Heart right ventricle (tissue), 16 donors: ENCODE measurements at regions not wholly inside any gene's neighbourhood (a gene's known extent, or its start where the extent isn't known, plus 50 kb on each side); places are given as distances from the start of the nearest gene placed in this dataset.

Experiments used
- ATAC-seq, 8 donors: fragments of 200-7000 bp; cut with Tn5 transposase; one replicate each; pipeline ENCODE4 v1.9.1; 2020; ENCODE audit warnings: mild to moderate bottlenecking in 8 of 8, moderate library complexity in 8 of 8, moderate number of reproducible peaks in 1 of 8
- DNase-seq, 2 donors: peaks; one replicate each; pipeline ENCODE4 v3.0.0-alpha.2; 2020
- H3K27ac ChIP-seq, 10 donors: fragments of 200-600 bp; sonication (generic) in 2 of 10; one replicate each; pipeline versions ENCODE4 v1.5.0 to v1.8.0; 2020 to 2022; ENCODE audit warnings: mild to moderate bottlenecking in 3 of 10
- H3K27me3 ChIP-seq, 7 donors: fragments of 200-600 bp; one replicate each; pipeline ENCODE4 v1.8.0; 2021 to 2022; ENCODE audit warnings: mild to moderate bottlenecking in 2 of 7
- H3K36me3 ChIP-seq, 9 donors: fragments of 200-600 bp; sonication (generic) in 1 of 9; one replicate each; pipeline versions ENCODE4 v1.5.0 to v1.8.0; 2020 to 2022; ENCODE audit warnings: mild to moderate bottlenecking in 2 of 9
- H3K4me1 ChIP-seq, 9 donors: fragments of 200-600 bp; sonication (generic) in 1 of 9; one replicate each; pipeline versions ENCODE4 v1.5.0 to v1.8.0; 2020 to 2022; ENCODE audit warnings: mild to moderate bottlenecking in 4 of 9
- H3K4me3 ChIP-seq, 10 donors: fragments of 200-600 bp; sonication (generic) in 2 of 10; one replicate each; pipeline versions ENCODE4 v1.5.0 to v1.8.0; 2020 to 2022; ENCODE audit warnings: mild to moderate bottlenecking in 7 of 10, moderate library complexity in 2 of 10
- H3K9me3 ChIP-seq, 11 donors: fragments of 200-600 bp in 10 of 11; sonication (generic) in 2 of 11; one replicate each; pipeline versions ENCODE4 v1.5.0 to v1.8.0; 2013 to 2022; ENCODE audit warnings: mild to moderate bottlenecking in 2 of 11, control low read depth in 1 of 11, moderate library complexity in 1 of 11
- CTCF ChIP-seq, 9 donors: fragments of 200-600 bp; sonication (generic) in 2 of 9; IDR thresholded peaks; one replicate each; pipeline versions ENCODE4 v1.5.0 to v1.8.0; 2021 to 2022; ENCODE audit warnings: antibody characterized with exemption in 9 of 9, mild to moderate bottlenecking in 5 of 9, moderate library complexity in 1 of 9
- WGBS, 2 donors: extraction: QIAGEN DNeasy Blood & Tissue Kit; methylation state at CpG; one replicate each; pipeline ENCODE4 v1.1.7; 2013; ENCODE audit warnings: inconsistent platforms in 1 of 2; 5-methylcytosine and 5-hydroxymethylcytosine counted together
- intact Hi-C, 10 donors: fragments of 100-400 bp; cut with DNase I; formaldehyde crosslinking; loops; one replicate each; pipeline versions ENCODE4 v1.11.1 to v1.14.2; 2022
- donor health status: Arrhythmogenic right ventricular cardiomyopathy.
- donor health status: ischemic (EF 13 %, LVEDD 7.1; RV severe dilation, severe dysfunction).
- donor health status: healthy with polysubstance abuse.
- donor health status: DM: no; HTN: yes; CAD: no.
- donor health status: DM: no; HTN: no; CAD: no.
- donor health status: ischemic (EF 25% LVEDD 6.9; RV normal size, moderate dysfunction).
- donor health status: ischemic (EF 25% LVEDD 5.7; RV mildly dilated, moderate dysfunction).
- donor health status: healthy.
- donor health status: DM: yes; HTN: yes; CAD: no.
- donor health status: Ischemic cardiomyopathy.
- donor health status: ischemic (EF 35%, LVEDD 5.7; RV mildly dilated, moderate dysfunction).
- donor health status: nonischemic (EF 11% LVEDD 7.7; RV severe dilation, severe dysfunction).
- donor health status: DM: yes; HTN: yes; CAD: no.
- donor health status: PGD.
- donor health status: ischemic (EF 29% LVEDD 5.4; RV normal size, mild dysfunction).
- donor health status: nonischemic (EF 23%, LVEDD 6.1; RV moderate dilation, normal function).

GRCh38 chr6:3578981-3579380, 122.1 kb upstream of the SLC22A23 start:
- H3K4me3 ChIP-seq, result no peak overlapping the region
- 85 to 90% methylated on average over 4 of the region's 4 CpGs for WGBS, 2 donors
- H3K9me3 ChIP-seq, result no peaks in the 10 kb centered on the region
- TF ChIP-seq CTCF (IDR thresholded peaks at IDR 0.05), result no peak
- ATAC-seq, result no peak
- DNase-seq, result no peak
- H3K36me3 ChIP-seq, result no peaks in the 10 kb centered on the region
- no peak overlapping the region for H3K27ac ChIP-seq
- H3K27me3 ChIP-seq, result peaks cover 0 to 16% (median 0%) of the 10 kb centered on the region in 7 donors
- H3K4me1 ChIP-seq, result no peaks in the 10 kb centered on the region
- intact Hi-C loops, result no loop called here

GRCh38 chr6:3577517-3577916, 120.7 kb upstream of the SLC22A23 start:
- no peaks in the 10 kb centered on the region for H3K4me1 ChIP-seq
- no peaks in the 10 kb centered on the region for H3K9me3 ChIP-seq
- DNase-seq, result no peak
- H3K27me3 ChIP-seq, result peaks cover 0 to 14% (median 0%) of the 10 kb centered on the region in 7 donors
- TF ChIP-seq CTCF (IDR thresholded peaks at IDR 0.05), result no peak
- H3K4me3 ChIP-seq, result no peak overlapping the region
- no peak for ATAC-seq
- WGBS, 2 donors, result 69 to 80% methylated on average over 7 of the region's 7 CpGs
- H3K27ac ChIP-seq, result no peak overlapping the region
- intact Hi-C loops, result no loop called here
- H3K36me3 ChIP-seq, result no peaks in the 10 kb centered on the region

DNA sequence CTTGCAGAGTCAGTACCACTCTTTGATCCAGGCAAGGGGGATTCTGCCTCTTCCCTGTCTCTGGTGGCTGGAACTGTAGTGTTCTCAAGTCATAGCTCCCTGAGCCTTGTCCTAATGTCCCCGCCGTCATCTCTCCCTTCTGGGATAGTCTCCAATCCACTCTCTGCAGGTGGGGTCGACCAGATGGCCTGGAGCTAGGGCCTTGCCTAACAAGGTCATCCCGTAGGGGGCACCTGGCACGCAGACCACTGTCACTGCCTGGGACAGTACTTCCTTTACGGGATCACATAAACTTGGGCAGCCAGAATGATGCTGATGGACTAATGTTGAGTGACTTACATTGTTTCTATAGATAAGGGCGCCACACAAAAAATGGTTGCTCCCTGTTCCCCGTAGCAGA, 118.9 kb upstream of the SLC22A23 start:
- H3K27me3 ChIP-seq, result peaks cover 0 to 19% (median 4%) of the 10 kb centered on the region in 7 donors
- no peaks in the 10 kb centered on the region for H3K9me3 ChIP-seq
- DNase-seq (no peak), ATAC-seq (no peak)
- no peaks in the 10 kb centered on the region for H3K36me3 ChIP-seq
- TF ChIP-seq CTCF (IDR thresholded peaks at IDR 0.05), result no peak
- H3K4me1 ChIP-seq, result no peaks in the 10 kb centered on the region
- H3K27ac ChIP-seq, result no peak overlapping the region
- H3K4me3 ChIP-seq, result no peak overlapping the region
- 76 to 80% methylated on average over 8 of the region's 8 CpGs for WGBS, 2 donors
- intact Hi-C loops, result no loop called here

- Histone ChIP-seq H3K9me3 (no peaks in the 10 kb centered on the region), H3K4me3 (no peak overlapping the region), H3K27me3 (peaks cover 0 to 21% (median 4%) of the 10 kb centered on the region in 7 donors), H3K27ac (no peak overlapping the region), H3K4me1 (no peaks in the 10 kb centered on the region), H3K36me3 (no peaks in the 10 kb centered on the region)
- TF ChIP-seq CTCF (IDR thresholded peaks at IDR 0.05), result no peak
- 81 to 87% methylated on average over 6 of the region's 6 CpGs for WGBS, 2 donors
- ATAC-seq (no peak), DNase-seq (no peak)
- intact Hi-C loops, result no loop called here
These were observed 118.3 kb upstream of the SLC22A23 start for GRCh38 chr6:3575166-3575565.

- Histone ChIP-seq H3K27ac (no peak overlapping the region), H3K4me3 (no peak overlapping the region), H3K4me1 (no peaks in the 10 kb centered on the region), H3K36me3 (no peaks in the 10 kb centered on the region), H3K27me3 (peaks cover 0 to 18% (median 4%) of the 10 kb centered on the region in 7 donors), H3K9me3 (no peaks in the 10 kb centered on the region)
- no peak for ATAC-seq
- DNase-seq, result no peak
- WGBS, 2 donors, result 74 to 82% methylated on average over 3 of the region's 3 CpGs
- TF ChIP-seq CTCF (IDR thresholded peaks at IDR 0.05), result no peak
- intact Hi-C loops, result no loop called here
These were observed 116.8 kb upstream of the SLC22A23 start for GRCh38 chr6:3573670-3574069.
